ENCODE measurements at regions not wholly inside any gene's neighbourhood (a gene's known extent, or its start where the extent isn't known, plus 50 kb on each side); places are given as distances from the start of the nearest gene placed in this dataset.

DNA sequence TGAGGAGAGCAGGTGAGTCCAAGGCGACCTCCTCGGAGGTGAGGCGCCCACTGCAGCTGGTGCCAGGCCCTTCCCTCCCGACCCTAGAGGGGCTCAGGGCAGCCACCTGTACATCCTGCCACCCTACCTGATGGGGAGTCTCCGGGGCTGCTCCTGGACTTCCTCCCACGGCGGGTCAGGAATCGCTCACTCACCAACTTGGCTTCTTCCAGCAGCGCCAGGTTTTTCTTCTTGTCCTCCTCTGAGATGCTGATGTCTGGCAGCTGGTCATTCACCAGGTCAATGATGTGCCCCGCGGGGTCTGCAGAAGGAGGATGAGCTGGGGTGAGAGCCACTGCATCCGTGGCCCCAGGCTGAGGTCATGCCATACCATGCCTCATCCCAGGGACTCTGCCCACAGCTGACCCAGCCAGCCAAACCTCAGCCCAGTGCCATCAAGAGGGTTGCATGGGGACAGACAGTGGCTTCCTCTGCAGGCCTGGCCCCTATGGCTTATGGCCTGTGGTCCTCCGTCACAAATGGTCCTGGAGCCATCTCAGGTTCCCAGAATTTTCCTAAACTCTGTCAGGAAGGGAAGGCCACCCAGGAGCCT is 61.0 kb upstream of the LYVE1 start:
- TF ChIP-seq FOXP2 (optimal IDR thresholded peaks at IDR 0.05; ENCODE audit: borderline replicate concordance, extremely low read depth, extremely low read length, insufficient read depth) (no peak), TAF1 (IDR thresholded peaks at IDR 0.05; ENCODE audit: borderline replicate concordance, insufficient read depth, low read length) (no peak), POLR2AphosphoS5 (IDR thresholded peaks at IDR 0.05; ENCODE audit: low read depth, low read length) (no peak), SIN3A (IDR thresholded peaks at IDR 0.05; ENCODE audit: borderline replicate concordance, insufficient read depth, low read length) (no peak)
- TF ChIP-seq, protein P1, sequence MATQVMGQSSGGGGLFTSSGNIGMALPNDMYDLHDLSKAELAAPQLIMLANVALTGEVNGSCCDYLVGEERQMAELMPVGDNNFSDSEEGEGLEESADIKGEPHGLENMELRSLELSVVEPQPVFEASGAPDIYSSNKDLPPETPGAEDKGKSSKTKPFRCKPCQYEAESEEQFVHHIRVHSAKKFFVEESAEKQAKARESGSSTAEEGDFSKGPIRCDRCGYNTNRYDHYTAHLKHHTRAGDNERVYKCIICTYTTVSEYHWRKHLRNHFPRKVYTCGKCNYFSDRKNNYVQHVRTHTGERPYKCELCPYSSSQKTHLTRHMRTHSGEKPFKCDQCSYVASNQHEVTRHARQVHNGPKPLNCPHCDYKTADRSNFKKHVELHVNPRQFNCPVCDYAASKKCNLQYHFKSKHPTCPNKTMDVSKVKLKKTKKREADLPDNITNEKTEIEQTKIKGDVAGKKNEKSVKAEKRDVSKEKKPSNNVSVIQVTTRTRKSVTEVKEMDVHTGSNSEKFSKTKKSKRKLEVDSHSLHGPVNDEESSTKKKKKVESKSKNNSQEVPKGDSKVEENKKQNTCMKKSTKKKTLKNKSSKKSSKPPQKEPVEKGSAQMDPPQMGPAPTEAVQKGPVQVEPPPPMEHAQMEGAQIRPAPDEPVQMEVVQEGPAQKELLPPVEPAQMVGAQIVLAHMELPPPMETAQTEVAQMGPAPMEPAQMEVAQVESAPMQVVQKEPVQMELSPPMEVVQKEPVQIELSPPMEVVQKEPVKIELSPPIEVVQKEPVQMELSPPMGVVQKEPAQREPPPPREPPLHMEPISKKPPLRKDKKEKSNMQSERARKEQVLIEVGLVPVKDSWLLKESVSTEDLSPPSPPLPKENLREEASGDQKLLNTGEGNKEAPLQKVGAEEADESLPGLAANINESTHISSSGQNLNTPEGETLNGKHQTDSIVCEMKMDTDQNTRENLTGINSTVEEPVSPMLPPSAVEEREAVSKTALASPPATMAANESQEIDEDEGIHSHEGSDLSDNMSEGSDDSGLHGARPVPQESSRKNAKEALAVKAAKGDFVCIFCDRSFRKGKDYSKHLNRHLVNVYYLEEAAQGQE (IDR thresholded peaks at IDR 0.05; ENCODE audit: insufficient read depth in 1 of 2, low read depth in 2 of 2, low read length in 2 of 2), result no peak

DNA sequence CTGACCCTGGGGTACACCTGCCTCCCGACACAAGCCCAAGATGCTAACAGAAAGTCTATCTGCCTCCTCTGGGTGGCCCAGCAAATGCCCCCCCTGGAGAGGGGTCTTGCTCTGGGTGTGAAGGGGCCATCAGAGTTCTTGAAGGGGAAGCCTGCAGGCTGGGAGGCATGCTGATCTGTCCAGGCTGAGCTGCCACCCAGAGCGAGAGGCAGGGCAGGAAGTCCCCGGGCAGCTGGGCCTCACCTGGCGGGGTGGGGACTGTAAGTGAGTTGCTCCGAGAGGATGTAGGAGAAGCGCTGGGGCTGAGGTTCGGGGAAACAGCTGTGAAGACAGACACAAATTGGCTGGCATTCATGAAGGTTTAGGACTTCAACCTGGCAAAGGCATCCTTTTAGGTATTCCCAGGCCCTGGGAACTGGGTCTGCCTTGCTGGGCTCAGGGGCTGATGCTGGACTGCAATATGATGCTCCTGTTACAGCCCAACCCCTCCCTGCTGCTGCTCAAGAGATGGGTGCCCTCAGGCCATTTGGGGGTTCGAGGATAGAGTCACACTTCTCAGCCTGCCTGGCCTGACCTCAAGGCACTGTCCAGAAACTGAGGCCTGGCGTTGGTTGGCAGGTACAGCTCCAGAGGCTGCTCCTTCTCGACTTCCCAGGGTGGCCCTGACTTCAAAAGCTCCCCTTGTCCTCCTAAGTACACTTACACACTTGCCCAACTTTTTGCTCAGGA is 60.2 kb upstream of the LYVE1 start:
- no peak for TF ChIP-seq TAF1 (IDR thresholded peaks at IDR 0.05; ENCODE audit: borderline replicate concordance, insufficient read depth, low read length)
- TF ChIP-seq, protein P1 (IDR thresholded peaks at IDR 0.05; ENCODE audit: insufficient read depth in 1 of 2, low read depth in 2 of 2, low read length in 2 of 2), result no peak
- no peak for TF ChIP-seq POLR2AphosphoS5 (IDR thresholded peaks at IDR 0.05; ENCODE audit: low read depth, low read length)
- TF ChIP-seq FOXP2 (optimal IDR thresholded peaks at IDR 0.05; ENCODE audit: borderline replicate concordance, extremely low read depth, extremely low read length, insufficient read depth), result no peak
- TF ChIP-seq SIN3A (IDR thresholded peaks at IDR 0.05; ENCODE audit: borderline replicate concordance, insufficient read depth, low read length), result no peak

DNA sequence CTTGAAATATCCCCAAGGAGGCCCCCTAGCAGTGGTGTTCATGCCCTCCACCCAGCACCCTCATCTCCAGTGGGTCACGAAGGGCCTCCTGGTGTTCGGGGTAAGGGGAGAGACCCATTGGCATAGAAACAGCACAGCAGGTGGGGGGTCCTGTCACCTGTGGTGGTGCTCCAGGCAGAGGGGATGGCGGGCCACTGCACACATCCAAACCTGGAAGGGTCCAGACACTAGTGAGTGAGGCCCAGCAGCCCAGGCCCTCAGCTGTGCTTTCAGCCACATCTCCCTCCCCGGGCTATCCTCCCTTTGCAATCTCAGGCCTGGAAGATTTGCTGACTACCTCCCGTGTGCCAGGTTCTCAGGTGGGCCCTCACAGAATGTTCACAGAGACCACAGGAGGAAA is 59.4 kb upstream of the LYVE1 start:
- TF ChIP-seq SIN3A (IDR thresholded peaks at IDR 0.05; ENCODE audit: borderline replicate concordance, insufficient read depth, low read length) (no peak), TAF1 (IDR thresholded peaks at IDR 0.05; ENCODE audit: borderline replicate concordance, insufficient read depth, low read length) (no peak), POLR2AphosphoS5 (IDR thresholded peaks at IDR 0.05; ENCODE audit: low read depth, low read length) (no peak), FOXP2 (optimal IDR thresholded peaks at IDR 0.05; ENCODE audit: borderline replicate concordance, extremely low read depth, extremely low read length, insufficient read depth) (no peak)
- TF ChIP-seq, protein P1 (IDR thresholded peaks at IDR 0.05; ENCODE audit: insufficient read depth in 1 of 2, low read depth in 2 of 2, low read length in 2 of 2), result no peak

DNA sequence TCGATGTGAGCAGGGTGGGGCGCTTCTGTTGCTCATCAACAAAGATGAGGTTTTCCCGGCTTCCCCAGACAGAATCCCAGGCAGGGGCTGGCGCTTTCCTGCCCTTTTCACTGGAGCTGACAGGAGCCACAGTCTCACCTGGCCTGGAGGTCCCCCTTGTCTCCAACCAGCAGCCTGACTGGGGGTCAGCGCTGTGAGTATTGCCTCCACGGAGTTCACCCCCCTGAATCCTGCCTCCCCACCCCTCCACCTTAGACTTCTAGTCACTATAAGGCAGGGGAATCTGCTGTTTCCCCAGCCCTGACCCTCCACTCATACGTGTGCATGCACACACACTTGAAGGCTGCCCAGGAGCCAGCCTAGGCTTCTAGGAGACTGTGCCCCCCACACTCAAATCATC is 58.8 kb upstream of the LYVE1 start:
- TF ChIP-seq TAF1 (IDR thresholded peaks at IDR 0.05; ENCODE audit: borderline replicate concordance, insufficient read depth, low read length) (no peak), FOXP2 (optimal IDR thresholded peaks at IDR 0.05; ENCODE audit: borderline replicate concordance, extremely low read depth, extremely low read length, insufficient read depth) (no peak), SIN3A (IDR thresholded peaks at IDR 0.05; ENCODE audit: borderline replicate concordance, insufficient read depth, low read length) (no peak), POLR2AphosphoS5 (IDR thresholded peaks at IDR 0.05; ENCODE audit: low read depth, low read length) (no peak)
- TF ChIP-seq, protein P1 (IDR thresholded peaks at IDR 0.05; ENCODE audit: insufficient read depth in 1 of 2, low read depth in 2 of 2, low read length in 2 of 2), result no peak

Data from PFSK-1 (cell line).